ENCODE measurements at regions not wholly inside any gene's neighbourhood (a gene's known extent, or its start where the extent isn't known, plus 50 kb on each side); places are given as distances from the start of the nearest gene placed in this dataset.
A peak's percentile ranks its signal among the peaks of the same experiment; 100 is the strongest.

GRCh38 chr4:127545271-127545670 is 87.5 kb upstream of the INTU start:
- Mint-ChIP-seq H3K27ac (no peak overlapping the region), H3K27me3 (no peaks in the 10 kb centered on the region), H3K4me3 (no peak overlapping the region), H3K4me1 (ENCODE audit: low read depth in 2 of 2) (no peaks in the 10 kb centered on the region), H3K9me3 (no peaks in the 10 kb centered on the region), H3K36me3 (no peaks in the 10 kb centered on the region)
- DNase-seq (ENCODE audit: low spot score), result no peak
- no peak for ATAC-seq

- H3K9me3 Mint-ChIP-seq, result no peaks in the 10 kb centered on the region
- no peaks in the 10 kb centered on the region for H3K27me3 Mint-ChIP-seq
- H3K36me3 Mint-ChIP-seq, result no peaks in the 10 kb centered on the region
- H3K27ac Mint-ChIP-seq, result no peak overlapping the region
- DNase-seq (ENCODE audit: low spot score) (no peak), ATAC-seq (no peak)
- no peaks in the 10 kb centered on the region for H3K4me1 Mint-ChIP-seq (ENCODE audit: low read depth in 2 of 2)
- no peak overlapping the region for H3K4me3 Mint-ChIP-seq
Measured at GRCh38 chr4:127548990-127549925, 83.5 kb upstream of the INTU start.

GRCh38 chr4:127555106-127555505 is 77.7 kb upstream of the INTU start:
- no peak overlapping the region for H3K27ac Mint-ChIP-seq
- DNase-seq (ENCODE audit: low spot score) (no peak), ATAC-seq (no peak)
- H3K36me3 Mint-ChIP-seq, result no peaks in the 10 kb centered on the region
- no peaks in the 10 kb centered on the region for H3K27me3 Mint-ChIP-seq
- H3K4me3 Mint-ChIP-seq, result no peak overlapping the region
- H3K4me1 Mint-ChIP-seq (ENCODE audit: low read depth in 2 of 2), result no peaks in the 10 kb centered on the region
- no peaks in the 10 kb centered on the region for H3K9me3 Mint-ChIP-seq

GRCh38 chr4:127558088-127558487 is 74.7 kb upstream of the INTU start:
- Mint-ChIP-seq H3K4me3 (no peak overlapping the region), H3K9me3 (no peaks in the 10 kb centered on the region), H3K27ac (no peak overlapping the region), H3K27me3 (no peaks in the 10 kb centered on the region), H3K36me3 (no peaks in the 10 kb centered on the region), H3K4me1 (ENCODE audit: low read depth in 2 of 2) (no peaks in the 10 kb centered on the region)
- DNase-seq (ENCODE audit: low spot score) (no peak), ATAC-seq (no peak)

- H3K27ac Mint-ChIP-seq, result no peak overlapping the region
- ATAC-seq, result peak; percentile 33 to 61
- H3K4me1 Mint-ChIP-seq (ENCODE audit: low read depth in 2 of 2), result no peaks in the 10 kb centered on the region
- no peak overlapping the region for H3K4me3 Mint-ChIP-seq
- no peaks in the 10 kb centered on the region for H3K27me3 Mint-ChIP-seq
- H3K9me3 Mint-ChIP-seq, result no peaks in the 10 kb centered on the region
- DNase-seq (ENCODE audit: low spot score), result no peak
- no peaks in the 10 kb centered on the region for H3K36me3 Mint-ChIP-seq
Measured at GRCh38 chr4:127558489-127559407, 74.0 kb upstream of the INTU start.

- DNase-seq (ENCODE audit: low spot score) (no peak), ATAC-seq (peak; percentile 20 to 26)
- H3K27ac Mint-ChIP-seq, result no peak overlapping the region
- no peaks in the 10 kb centered on the region for H3K9me3 Mint-ChIP-seq
- H3K4me1 Mint-ChIP-seq (ENCODE audit: low read depth in 2 of 2), result no peaks in the 10 kb centered on the region
- no peaks in the 10 kb centered on the region for H3K27me3 Mint-ChIP-seq
- H3K4me3 Mint-ChIP-seq, result no peak overlapping the region
- H3K36me3 Mint-ChIP-seq, result no peaks in the 10 kb centered on the region
Measured at GRCh38 chr4:127559981-127560380, 72.8 kb upstream of the INTU start.

- Mint-ChIP-seq H3K4me3 (no peak overlapping the region), H3K9me3 (no peaks in the 10 kb centered on the region), H3K27me3 (no peaks in the 10 kb centered on the region), H3K36me3 (no peaks in the 10 kb centered on the region), H3K27ac (no peak overlapping the region), H3K4me1 (ENCODE audit: low read depth in 2 of 2) (no peaks in the 10 kb centered on the region)
- ATAC-seq (no peak), DNase-seq (ENCODE audit: low spot score) (no peak)
Measured at GRCh38 chr4:127560755-127561154, 72.0 kb upstream of the INTU start.

- no peaks in the 10 kb centered on the region for H3K36me3 Mint-ChIP-seq
- DNase-seq (ENCODE audit: low spot score), result no peak
- H3K4me1 Mint-ChIP-seq (ENCODE audit: low read depth in 2 of 2), result no peaks in the 10 kb centered on the region
- no peak for ATAC-seq
- H3K9me3 Mint-ChIP-seq, result peaks cover 2% of the 10 kb centered on the region
- H3K27ac Mint-ChIP-seq, result no peak overlapping the region
- no peak overlapping the region for H3K4me3 Mint-ChIP-seq
- H3K27me3 Mint-ChIP-seq, result no peaks in the 10 kb centered on the region
Measured at GRCh38 chr4:127574643-127575042, 58.1 kb upstream of the INTU start.

- H3K9me3 Mint-ChIP-seq, result peaks cover 3% of the 10 kb centered on the region
- H3K36me3 Mint-ChIP-seq, result no peaks in the 10 kb centered on the region
- no peak overlapping the region for H3K4me3 Mint-ChIP-seq
- ATAC-seq (no peak), DNase-seq (ENCODE audit: low spot score) (no peak)
- H3K27ac Mint-ChIP-seq, result no peak overlapping the region
- no peaks in the 10 kb centered on the region for H3K4me1 Mint-ChIP-seq (ENCODE audit: low read depth in 2 of 2)
- H3K27me3 Mint-ChIP-seq, result no peaks in the 10 kb centered on the region
Measured at GRCh38 chr4:127575888-127576287, 56.9 kb upstream of the INTU start.

GRCh38 chr4:127578491-127578890 is 54.3 kb upstream of the INTU start:
- H3K36me3 Mint-ChIP-seq, result no peaks in the 10 kb centered on the region
- no peaks in the 10 kb centered on the region for H3K4me1 Mint-ChIP-seq (ENCODE audit: low read depth in 2 of 2)
- H3K27ac Mint-ChIP-seq, result no peak overlapping the region
- DNase-seq (ENCODE audit: low spot score), result no peak
- ATAC-seq, result no peak
- no peaks in the 10 kb centered on the region for H3K27me3 Mint-ChIP-seq
- no peak overlapping the region for H3K4me3 Mint-ChIP-seq
- H3K9me3 Mint-ChIP-seq, result peaks cover 3% of the 10 kb centered on the region

GRCh38 chr4:127578967-127579366 is 53.8 kb upstream of the INTU start:
- no peak overlapping the region for H3K27ac Mint-ChIP-seq
- no peaks in the 10 kb centered on the region for H3K27me3 Mint-ChIP-seq
- H3K4me1 Mint-ChIP-seq (ENCODE audit: low read depth in 2 of 2), result no peaks in the 10 kb centered on the region
- no peaks in the 10 kb centered on the region for H3K36me3 Mint-ChIP-seq
- DNase-seq (ENCODE audit: low spot score) (no peak), ATAC-seq (no peak)
- H3K4me3 Mint-ChIP-seq, result no peak overlapping the region
- H3K9me3 Mint-ChIP-seq, result peaks cover 3% of the 10 kb centered on the region

- ATAC-seq, result no peak
Measured at GRCh38 chr4:127579821-127580220, 52.9 kb upstream of the INTU start.

GRCh38 chr4:127580300-127580699 is 52.5 kb upstream of the INTU start:
- H3K9me3 Mint-ChIP-seq, result peaks cover 3% of the 10 kb centered on the region
- ATAC-seq (no peak), DNase-seq (ENCODE audit: low spot score) (no peak)
- H3K4me3 Mint-ChIP-seq, result no peak overlapping the region
- no peak overlapping the region for H3K27ac Mint-ChIP-seq
- H3K36me3 Mint-ChIP-seq, result no peaks in the 10 kb centered on the region
- no peaks in the 10 kb centered on the region for H3K4me1 Mint-ChIP-seq (ENCODE audit: low read depth in 2 of 2)
- H3K27me3 Mint-ChIP-seq, result no peaks in the 10 kb centered on the region

More at GRCh38 chr4:127579821-127580220, 52.9 kb upstream of the INTU start:
- Mint-ChIP-seq H3K9me3 (peaks cover 3% of the 10 kb centered on the region), H3K27me3 (no peaks in the 10 kb centered on the region), H3K4me3 (no peak overlapping the region), H3K4me1 (ENCODE audit: low read depth in 2 of 2) (no peaks in the 10 kb centered on the region), H3K36me3 (no peaks in the 10 kb centered on the region), H3K27ac (no peak overlapping the region)
- DNase-seq (ENCODE audit: low spot score), result no peak

GRCh38 chr4:127580891-127581290 is 51.9 kb upstream of the INTU start:
- H3K36me3 Mint-ChIP-seq, result no peaks in the 10 kb centered on the region
- H3K27me3 Mint-ChIP-seq, result no peaks in the 10 kb centered on the region
- DNase-seq (ENCODE audit: low spot score) (no peak), ATAC-seq (no peak)
- peaks cover 3% of the 10 kb centered on the region for H3K9me3 Mint-ChIP-seq
- H3K4me3 Mint-ChIP-seq, result no peak overlapping the region
- no peak overlapping the region for H3K27ac Mint-ChIP-seq
- H3K4me1 Mint-ChIP-seq (ENCODE audit: low read depth in 2 of 2), result no peaks in the 10 kb centered on the region

Measured in natural killer cell treated with Interleukin-12 subunit alpha and Interleukin-12 subunit beta and Interleukin-15 and Interleukin-18, amount 100 ng/mL, for 72 hours (primary cell).